ENCODE measurements at regions not wholly inside any gene's neighbourhood (a gene's known extent, or its start where the extent isn't known, plus 50 kb on each side); places are given as distances from the start of the nearest gene placed in this dataset.

DNA sequence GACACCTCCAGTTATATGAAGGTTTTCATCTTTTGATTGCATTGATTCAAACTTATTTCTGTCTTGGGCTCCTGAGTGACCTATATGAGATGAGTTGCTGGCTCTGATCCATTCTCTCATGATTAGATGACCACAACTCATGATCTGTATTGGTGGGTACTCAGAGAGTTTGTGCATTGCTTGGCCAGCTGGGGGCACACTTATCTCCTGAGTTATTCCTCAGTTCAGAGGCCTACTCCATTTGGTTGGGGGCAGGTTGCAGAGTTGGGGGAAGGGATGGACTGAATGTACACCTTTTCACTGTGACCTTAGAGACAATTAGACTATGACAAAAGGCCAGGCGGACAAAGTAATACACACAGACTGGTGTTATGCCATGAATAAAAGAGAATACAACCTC lies 166.2 kb upstream of the SEMA6D start:
- DNase-seq: no peak

DNA sequence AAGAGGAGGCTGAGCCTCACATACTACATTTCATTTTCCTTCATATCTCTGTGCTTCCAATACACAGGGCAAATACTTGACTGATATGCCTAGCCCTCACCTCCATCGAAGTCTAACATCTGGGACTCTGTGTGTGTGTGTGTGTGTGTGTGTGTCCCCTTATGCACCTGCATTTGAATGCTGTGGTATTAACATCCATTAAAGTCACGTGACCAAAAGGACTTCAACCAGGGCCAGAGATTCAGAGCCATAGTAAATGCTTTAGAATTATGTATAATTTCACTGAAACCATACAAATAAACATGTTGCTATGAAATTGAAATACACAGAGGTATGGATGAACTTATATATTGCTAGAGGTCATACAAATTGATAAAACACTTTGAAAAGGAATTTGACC lies 165.8 kb upstream of the SEMA6D start:
- no peak for DNase-seq

DNA sequence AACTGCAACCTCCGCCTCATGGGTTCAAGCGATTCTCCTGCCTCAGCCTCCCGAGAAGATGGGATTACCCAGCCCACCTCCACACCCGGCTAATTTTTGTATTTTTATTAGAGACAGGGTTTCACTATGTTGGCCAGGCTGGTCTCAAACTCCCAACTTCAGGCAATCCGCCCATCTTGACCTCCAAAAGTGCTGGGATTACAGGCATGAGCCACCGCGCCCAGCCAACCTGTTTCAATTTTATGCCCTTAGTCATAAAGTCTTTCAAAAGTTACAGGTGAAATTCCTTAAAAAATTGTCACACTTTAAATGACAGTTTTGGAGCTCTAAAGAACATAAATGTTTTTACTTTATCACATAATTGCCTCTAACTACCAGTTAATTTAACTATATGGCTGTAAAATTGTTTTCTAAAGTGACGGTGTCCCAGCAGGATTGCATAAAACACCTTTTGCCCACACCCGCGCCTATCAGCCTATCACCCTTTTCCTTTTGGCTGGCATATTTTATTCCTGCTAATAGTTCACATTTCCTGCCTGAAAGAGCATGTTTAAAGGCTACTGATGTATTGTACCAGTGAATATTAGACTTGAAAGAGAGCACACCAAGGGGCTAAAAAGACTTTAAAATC lies 164.2 kb upstream of the SEMA6D start:
- no peak for DNase-seq

DNA sequence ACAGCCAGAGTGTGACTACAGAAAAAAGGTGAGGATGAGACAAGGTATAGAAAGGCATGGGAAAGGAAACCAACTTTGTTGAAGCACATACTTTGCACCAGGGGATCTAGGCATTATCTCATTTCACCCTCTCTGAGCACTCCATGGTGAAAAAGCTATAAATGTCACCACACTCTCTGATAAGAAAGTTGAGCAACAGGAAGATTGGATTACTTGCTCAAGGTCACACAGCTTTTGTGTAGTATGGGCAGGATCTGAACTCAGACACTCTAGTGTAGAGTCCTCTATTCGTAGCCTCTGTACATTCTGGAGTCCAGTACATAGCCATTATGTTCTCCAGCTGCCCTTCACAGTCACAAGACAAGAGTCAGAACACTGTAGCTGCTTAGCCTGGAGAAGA lies 163.4 kb upstream of the SEMA6D start:
- DNase-seq: no peak

DNA sequence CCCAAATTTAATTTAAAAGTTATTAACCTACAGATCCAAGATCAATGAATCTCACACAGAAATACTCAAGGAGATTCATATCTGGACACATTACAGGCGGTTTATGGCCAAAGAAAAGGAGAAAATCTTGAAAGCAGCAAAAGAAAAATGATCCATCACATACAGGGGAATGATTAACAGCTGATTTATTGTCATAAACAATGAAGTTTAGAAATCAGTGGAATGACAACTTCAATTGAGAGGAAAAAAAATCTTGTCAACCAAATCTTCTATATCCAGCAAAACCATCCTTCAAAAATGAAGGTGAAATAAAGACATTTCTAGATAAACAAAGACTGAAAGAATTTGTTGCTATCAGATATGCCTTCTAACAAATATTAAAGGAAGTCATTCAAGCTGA lies 156.2 kb upstream of the SEMA6D start:
- no peak for DNase-seq

DNA sequence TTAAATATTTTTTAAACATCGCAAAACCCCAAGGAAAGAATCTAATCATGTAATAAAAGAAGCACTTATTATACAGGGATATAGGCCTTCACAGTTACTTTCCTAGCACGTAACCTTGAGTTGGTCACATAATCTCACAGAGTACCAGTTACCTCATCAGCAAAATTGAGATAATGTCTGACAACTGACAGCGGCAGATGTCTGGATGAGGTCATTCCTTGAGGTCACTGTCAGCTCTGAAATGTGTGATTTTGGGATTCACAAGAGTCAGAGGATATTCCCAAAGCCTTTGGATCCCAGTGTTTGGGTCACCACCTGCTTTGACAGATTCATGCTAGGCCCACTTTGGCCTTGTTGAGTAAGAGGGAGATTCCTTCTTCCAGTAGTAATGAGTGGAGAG lies 151.4 kb upstream of the SEMA6D start:
- DNase-seq: no peak

DNA sequence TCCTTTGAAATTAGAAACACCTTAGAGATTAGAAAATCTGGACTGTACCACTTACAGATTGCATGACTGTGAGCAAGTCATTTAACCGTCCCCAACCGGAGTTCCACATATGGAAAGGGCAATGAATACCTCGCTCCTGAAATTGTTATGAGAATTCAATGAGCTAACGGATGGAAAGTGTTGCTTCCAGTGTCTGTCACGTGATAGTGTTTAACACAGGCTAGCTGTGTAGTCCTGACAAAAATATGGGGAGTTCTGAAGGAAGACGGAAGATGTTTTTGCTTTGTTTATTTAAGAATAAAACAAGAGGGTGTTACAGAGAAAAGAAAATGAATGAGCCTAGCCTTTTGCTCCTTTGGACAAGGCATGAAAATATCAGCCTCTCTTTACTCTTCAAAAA lies 150.7 kb upstream of the SEMA6D start:
- DNase-seq: no peak

DNA sequence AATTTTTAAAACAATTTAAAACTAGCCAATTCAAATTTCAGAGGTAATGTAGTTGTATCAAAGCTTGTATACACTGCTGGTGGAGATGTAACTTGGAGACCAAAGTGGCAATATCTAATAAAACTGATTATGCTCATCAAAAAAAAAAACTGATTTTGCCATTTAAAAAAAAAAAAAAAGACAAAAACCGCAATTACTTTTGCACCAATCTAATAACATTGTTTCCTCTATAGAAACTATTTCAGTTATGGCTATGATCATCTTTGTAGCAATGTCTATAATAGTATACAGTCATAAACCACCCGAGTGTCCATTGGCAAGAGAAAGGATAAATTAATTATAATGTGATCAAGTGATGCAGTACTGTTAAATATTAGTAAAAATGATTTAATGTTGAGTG lies 149.3 kb upstream of the SEMA6D start:
- DNase-seq: no peak

DNA sequence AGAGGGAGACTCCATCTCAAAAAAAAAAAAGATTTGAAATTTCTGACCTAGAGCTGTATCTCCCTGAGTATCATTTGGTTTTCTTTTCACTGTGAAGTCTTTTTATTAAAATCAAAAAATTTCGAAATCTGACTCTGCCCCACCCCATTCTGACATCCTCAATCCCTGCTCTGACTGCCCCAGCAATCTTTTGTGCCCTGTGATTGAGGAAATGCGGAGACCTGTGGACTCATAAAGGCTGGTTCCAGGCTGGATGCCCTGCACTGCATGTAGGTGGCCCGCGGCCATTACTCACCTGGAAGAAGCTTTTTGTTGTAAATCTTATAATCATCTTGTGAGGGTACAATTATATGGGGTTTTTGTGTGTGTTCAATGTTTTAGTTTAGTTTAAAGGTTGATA lies 147.3 kb upstream of the SEMA6D start:
- no peak for DNase-seq

DNA sequence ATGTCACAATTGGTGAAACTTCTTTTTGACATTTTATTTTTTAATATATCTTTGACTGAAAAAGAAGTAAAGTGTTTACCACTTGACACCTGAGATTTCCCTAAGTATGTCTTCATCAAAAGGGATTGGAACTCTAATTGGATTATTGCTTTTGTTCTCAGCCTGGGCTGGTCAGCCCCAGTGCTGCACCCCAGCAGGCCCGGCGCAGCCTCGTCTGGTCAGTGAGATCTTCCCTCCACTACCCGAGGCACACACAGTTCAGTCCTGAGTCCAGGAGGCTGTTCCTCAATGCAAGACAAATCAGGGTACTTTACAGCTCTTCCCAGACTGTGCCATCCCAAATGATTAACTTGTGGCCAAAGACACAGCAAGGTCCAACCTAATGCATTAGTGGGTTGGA lies 146.9 kb upstream of the SEMA6D start:
- DNase-seq: no peak

DNA sequence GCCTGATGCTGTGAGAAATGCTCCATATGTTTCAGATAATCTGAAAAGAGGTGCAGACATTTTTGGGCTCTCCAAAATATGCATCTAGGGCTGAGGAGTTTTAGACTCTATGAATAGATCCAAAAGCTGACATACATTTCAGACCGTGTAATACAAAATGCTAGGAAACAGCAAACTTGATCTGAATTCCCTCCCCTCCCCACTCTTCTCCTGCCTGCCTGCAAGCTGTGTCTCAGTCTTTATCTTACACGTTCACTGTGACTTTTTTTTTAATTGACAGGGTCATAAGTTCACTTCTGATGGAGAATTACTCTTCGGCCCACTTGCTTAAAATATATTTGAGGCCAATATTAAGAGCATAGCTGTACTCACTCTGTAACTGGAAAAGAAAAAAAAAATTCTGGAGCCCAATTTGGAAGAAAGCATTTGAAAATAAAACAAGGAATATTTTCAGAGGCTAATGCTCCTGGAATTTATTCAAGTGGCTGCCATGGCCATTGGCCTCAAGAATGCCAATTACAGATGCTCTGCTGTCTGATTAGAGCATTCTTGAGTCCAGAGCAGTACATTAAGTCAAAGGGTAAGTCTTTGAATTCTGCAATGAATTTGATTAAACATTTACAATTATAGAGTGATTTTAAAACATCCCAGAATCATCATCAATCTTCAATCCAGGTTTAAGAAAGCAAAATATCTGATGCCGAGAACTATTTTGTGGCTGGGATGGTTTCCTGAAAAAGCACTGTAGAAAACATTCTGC lies 146.2 kb upstream of the SEMA6D start:
- no peak for DNase-seq

DNA sequence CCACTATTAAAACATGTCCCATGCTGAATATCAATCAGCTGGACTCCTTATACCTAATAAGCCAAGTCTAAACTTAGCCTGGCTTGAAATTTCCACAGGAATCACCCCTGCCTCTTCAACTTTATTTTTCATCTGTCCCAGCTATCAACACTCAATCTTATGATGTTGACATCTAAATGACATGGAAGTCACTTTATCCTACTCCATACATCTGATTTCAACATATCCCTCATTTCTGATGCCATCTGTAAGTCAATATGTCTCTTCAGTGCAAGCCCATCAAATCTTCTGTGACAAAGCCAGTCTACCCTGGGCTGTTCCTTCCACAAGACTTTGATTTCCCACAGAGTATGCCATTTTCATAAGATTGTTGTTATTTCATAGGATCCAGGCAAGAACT lies 143.6 kb upstream of the SEMA6D start:
- no peak for DNase-seq

DNA sequence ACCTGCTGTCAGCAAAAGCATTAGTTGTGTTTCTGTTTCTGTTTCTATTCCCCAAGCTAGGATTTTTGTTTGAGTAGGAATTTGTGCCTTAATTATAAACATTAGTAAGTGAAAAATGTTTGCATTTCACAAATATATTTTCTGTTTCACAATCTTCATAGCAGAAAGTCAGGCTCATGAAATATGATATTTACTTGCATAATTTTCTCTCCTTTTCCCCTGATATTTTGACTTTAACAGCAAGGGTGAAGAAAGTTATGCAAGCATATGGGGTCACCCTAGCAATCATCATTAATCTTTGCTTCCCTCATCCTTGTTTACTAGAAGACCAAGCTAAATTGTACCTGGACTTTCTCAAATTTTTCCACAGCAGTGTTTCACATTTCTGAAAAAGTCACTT lies 140.3 kb upstream of the SEMA6D start:
- DNase-seq: no peak

DNA sequence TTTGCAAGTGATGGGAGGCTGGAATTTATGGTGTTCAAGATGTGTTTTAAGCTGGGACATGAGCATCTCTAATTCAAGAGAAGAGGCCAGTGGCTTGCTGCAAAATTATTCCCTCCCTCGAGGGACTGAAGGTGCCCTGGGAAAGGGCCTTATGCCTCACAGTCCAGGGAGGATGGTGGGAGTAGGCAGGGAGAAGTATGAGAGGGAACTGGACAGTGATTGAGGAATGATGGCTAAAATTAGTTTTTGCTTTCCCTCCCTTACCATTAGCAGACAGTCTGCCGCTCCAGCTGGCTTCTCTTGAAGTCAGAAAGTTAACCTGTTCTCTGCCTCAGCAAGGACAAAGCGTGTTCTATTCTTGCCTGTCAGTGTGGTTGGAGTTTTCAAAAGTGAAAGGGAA lies 139.8 kb upstream of the SEMA6D start:
- no peak for DNase-seq

DNA sequence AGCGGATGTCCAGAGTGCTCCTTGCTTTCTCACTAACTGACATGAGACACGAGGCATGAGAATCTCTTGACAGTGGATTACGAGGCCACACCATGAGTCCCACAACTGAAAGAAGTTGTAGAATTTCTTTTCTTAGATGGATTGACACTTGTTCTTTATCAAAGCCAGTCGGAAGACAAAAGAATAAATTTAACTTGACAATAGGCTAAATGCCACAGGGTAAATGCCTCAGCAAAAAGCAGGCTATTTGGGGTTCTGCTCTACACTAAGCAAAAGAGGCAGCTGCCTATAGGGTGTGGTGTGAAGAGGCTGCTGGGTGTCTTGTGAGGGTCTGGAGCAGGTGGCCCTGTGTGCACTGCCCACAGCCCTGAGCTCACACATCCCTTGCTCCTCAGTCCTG lies 135.1 kb upstream of the SEMA6D start:
- no peak for DNase-seq

DNA sequence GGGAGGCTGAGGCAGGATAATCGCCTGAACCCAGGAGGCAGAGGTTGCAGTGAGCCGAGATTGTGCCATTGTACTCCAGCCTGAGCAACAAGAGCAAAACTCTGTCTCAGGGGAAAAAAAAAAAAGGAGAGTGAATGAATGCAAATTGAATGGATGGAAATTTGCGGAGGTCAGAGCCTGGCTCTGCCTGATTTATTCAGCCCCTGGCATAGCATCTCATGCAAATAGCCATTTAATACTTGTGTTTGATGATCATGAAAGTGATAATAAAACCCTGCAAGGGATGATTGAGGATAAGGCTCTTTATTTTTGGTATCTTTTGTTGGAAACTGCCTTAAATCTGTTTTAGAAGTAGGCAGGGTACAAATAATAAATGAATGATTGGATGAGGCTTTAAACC lies 133.0 kb upstream of the SEMA6D start:
- DNase-seq: no peak

DNA sequence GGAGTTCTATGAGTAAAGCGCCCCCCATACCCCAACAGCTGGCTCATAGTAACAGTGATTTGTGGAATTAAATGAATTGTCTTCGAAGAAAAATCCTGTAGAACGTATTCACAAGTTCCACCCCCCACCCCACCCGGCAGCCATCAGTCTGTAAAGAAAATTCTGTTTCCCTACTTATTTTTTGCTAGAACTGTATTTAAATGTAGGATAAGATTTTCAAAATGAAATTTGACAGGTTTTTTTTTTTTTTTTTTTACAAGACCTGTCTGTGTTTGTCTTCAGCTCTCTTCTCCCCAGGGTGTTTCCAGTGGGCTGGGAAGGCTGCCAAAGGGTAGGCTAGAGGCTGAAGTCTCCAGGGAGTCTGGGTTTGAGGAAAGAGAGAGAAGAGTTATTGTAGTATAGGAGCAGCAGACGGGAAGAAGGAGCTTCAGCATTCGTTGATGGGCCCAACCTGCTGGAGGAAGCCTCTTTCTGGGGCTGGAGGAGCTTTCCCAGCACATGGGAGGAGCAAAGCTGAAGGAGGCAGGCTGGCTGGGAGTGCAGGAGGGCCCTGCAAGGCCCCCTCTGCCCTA lies 130.6 kb upstream of the SEMA6D start:
- no peak for DNase-seq

DNA sequence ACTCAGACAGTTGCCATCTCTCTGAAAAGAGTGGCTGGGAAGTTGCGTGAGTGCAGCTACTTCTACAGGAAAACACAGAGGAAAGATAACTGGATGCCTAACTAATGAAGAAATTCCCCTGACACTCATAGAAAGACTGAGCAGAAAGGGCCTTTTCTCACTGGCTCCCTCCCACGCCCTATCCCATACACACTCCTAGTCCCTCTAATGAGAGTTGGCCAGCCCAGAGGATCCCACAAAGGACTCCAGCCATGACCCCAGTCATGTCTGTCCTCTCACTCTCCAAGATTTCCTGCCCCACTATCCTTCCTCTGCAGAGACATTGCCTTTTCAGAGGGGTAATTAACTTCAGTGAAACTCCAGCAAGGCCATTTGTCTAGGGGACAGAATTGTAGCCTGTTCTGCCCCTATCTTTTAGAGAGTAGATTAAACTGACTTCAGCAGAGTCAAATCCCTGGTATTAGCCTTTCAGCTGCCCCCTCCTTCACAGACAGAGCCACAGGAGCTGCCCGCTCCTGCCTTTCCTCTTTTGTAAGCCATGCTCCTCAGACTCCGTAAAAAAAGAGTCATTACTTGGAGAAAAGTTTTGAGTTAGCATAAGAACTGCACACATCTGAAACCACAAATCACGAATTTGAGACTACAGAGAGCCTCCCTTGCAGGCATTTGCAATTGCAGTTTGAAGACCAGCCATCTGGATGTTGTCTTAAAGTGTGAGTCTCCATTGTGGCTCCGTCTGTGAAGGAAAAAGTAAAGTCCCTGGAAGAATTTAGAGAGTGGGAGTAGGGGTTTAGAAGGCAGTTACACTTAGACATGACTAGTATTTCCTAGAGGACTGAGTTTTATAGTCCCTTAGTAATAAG lies 129.1 kb upstream of the SEMA6D start:
- DNase-seq: no peak

DNA sequence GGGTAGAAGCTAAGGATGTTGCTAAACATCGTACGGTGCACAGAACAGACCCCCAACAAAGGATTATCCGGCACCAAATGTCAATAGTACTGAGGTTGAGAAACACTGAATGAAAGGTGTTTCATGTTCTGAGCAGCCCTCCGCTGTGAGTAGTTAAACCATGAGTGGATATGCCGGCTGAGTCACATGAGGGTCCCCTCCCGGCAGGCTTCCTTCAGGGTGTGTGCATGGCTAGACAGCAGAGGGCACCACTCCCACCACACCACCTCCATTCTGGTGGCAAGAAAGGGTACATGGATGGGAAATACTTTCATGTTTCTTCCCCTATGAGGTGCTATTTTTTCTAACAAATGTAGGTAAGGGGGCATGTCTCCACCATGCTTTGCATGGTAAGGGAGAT lies 128.3 kb upstream of the SEMA6D start:
- DNase-seq: no peak

DNA sequence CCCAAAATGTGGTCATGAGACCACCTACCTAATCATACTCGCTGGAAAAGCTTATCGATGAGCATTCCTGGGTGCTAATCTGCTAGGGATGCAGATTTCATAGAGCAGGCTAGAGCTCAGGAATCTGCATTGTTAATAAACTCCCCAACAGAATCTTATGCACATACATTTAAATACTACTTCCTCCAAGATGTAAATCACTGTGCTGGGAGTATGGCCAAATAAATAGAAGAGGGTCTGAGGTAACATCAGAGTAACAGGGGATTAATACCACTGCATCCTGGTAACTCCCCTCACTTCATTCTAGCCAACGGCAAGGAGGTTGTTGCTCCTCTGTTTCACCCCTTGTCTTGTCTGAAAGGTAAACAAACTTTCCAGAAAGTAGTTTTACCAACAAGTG lies 118.3 kb upstream of the SEMA6D start:
- DNase-seq: no peak

DNA sequence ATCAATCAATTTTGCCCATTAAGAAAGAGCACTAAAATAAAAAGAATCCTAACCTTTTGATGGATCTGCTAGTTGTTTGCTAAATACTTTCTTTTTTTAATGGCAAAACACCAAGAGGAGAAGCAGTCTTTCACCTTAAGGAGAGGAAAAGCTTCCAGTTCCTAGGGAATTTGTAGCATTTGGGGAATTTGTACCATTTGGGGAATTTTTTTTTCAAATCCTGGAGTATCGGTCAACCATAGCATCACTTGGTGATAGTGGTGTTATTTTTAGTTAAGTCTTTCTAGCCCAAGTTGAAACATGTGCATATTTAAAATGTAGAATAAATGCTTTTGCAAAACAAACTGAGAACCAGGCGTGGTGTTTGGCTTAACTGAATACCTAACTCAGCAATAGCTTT lies 117.5 kb upstream of the SEMA6D start:
- DNase-seq: no peak

DNA sequence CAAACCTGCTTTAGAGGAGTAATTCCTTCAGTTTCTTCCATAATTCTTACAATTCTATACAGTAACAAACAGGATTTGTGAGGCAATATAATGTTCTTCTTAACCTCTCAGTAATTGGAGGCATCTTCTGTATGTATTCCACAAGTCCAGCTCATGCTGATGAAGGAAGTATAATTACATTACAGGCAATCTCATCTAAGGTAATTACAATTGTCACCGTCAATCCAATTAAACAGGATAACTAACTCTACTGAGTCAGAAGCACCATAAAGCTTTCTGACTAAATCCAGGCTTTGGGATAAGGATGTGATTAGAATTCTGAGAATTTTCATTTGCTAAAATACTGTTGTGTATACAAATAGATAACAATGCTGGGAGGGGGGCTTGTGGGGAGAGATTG lies 115.2 kb upstream of the SEMA6D start:
- no peak for DNase-seq

DNA sequence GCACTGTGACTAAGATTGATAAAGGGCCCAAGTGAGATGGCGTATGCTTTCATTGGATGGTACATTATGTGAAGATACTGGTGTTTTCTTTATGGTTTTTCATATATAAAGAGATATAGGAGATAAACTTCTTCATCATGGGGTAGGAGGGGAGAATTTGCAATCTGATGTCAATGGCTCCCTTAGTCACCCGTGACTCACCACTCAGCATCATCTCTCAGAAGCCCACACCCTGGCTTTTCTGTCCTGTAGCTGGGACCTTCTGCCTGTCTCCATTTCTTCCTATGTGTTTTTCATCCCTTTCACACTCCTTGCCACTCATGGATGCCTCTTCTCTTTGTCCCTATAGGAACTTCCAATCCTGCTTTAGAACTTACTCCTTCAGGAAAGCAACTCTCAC lies 114.3 kb upstream of the SEMA6D start:
- no peak for DNase-seq

DNA sequence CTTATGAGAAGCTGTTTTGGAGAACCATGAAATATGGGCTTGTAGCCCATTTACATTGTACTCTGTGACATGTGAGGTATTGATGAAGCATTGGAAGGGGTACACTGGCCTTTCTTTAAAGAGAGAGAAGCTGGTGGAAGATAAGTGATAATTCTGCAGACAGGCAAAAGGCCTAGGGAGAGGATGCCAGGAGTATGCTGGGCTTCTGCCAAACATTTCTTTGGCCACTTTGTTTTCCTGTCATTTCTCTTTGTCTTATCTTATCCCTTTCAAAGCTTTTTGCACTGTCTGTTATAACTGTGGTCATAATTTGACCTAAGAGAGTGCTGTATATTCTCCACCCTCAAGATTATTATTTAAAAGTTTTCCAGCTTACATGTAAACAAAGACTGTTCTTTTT lies 109.6 kb upstream of the SEMA6D start:
- no peak for DNase-seq

Data from activated CD4-positive, CD25-positive, alpha-beta regulatory T cell treated with anti-CD3 and anti-CD28 coated beads, Interleukin-2, amount 50 U/mL, for 72 hours (primary cell).